ENCODE measurements at regions not wholly inside any gene's neighbourhood (a gene's known extent, or its start where the extent isn't known, plus 50 kb on each side); places are given as distances from the start of the nearest gene placed in this dataset.

- ChIA-PET CTCF (no interaction called here), POLR2A (ENCODE audit: low non-redundant PET) (no interaction called here)
- no peaks in the 10 kb centered on the region for H3K4me1 ChIP-seq (ENCODE audit: insufficient read depth, low read length, poor library complexity, severe bottlenecking)
- no peak for TF ChIP-seq CTCF (conservative IDR thresholded peaks at IDR 0.05; ENCODE audit: low read depth, low read length)
- no peak for TF ChIP-seq EZH2 (IDR thresholded peaks at IDR 0.05; ENCODE audit: borderline replicate concordance, low read depth, low read length, poor library complexity, severe bottlenecking)
- intact Hi-C loops (cut with micrococcal nuclease; ENCODE audit: unreplicated experiment) = no loop called here
- no TSS peak for BruUV-seq (replicated peaks)
- no peak for DNase-seq (ENCODE audit: low spot score)
- H3K9me3 ChIP-seq (ENCODE audit: low read depth, low read length, poor library complexity, severe bottlenecking) = no peaks in the 10 kb centered on the region
- no peaks in the 10 kb centered on the region for H3K27me3 ChIP-seq (replicated peaks; ENCODE audit: insufficient read depth, low read depth, low read length, poor library complexity)
- H3K4me3 ChIP-seq (ENCODE audit: low read depth, low read length, poor library complexity, severe bottlenecking) = no peak overlapping the region
- no peaks in the 10 kb centered on the region for H3K36me3 ChIP-seq (ENCODE audit: insufficient read depth, low read length, poor library complexity, severe bottlenecking)
- no peak overlapping the region for H3K27ac ChIP-seq (ENCODE audit: low read depth, low read length, poor library complexity, severe bottlenecking)
These were observed 332.8 kb upstream of the UBE2E3 start for GRCh38 chr2:180647621-180648020.

- DNase-seq (ENCODE audit: low spot score) = no peak
- Histone ChIP-seq H3K4me3 (ENCODE audit: low read depth, low read length, poor library complexity, severe bottlenecking) (no peak overlapping the region), H3K27ac (ENCODE audit: low read depth, low read length, poor library complexity, severe bottlenecking) (no peak overlapping the region), H3K9me3 (ENCODE audit: low read depth, low read length, poor library complexity, severe bottlenecking) (no peaks in the 10 kb centered on the region), H3K4me1 (ENCODE audit: insufficient read depth, low read length, poor library complexity, severe bottlenecking) (no peaks in the 10 kb centered on the region), H3K27me3 (replicated peaks; ENCODE audit: insufficient read depth, low read depth, low read length, poor library complexity) (no peaks in the 10 kb centered on the region), H3K36me3 (ENCODE audit: insufficient read depth, low read length, poor library complexity, severe bottlenecking) (no peaks in the 10 kb centered on the region)
- no TSS peak for BruUV-seq (replicated peaks)
- intact Hi-C loops (cut with micrococcal nuclease; ENCODE audit: unreplicated experiment) = no loop called here
- ChIA-PET CTCF (no interaction called here), POLR2A (ENCODE audit: low non-redundant PET) (no interaction called here)
- TF ChIP-seq EZH2 (IDR thresholded peaks at IDR 0.05; ENCODE audit: borderline replicate concordance, low read depth, low read length, poor library complexity, severe bottlenecking) (no peak), CTCF (conservative IDR thresholded peaks at IDR 0.05; ENCODE audit: low read depth, low read length) (no peak)
These were observed 333.2 kb upstream of the UBE2E3 start for GRCh38 chr2:180647221-180647620.

GRCh38 chr2:180646756-180647155 is 333.6 kb upstream of the UBE2E3 start:
- intact Hi-C loops (cut with micrococcal nuclease; ENCODE audit: unreplicated experiment) = no loop called here
- BruUV-seq (replicated peaks) = no TSS peak
- no peak for TF ChIP-seq EZH2 (IDR thresholded peaks at IDR 0.05; ENCODE audit: borderline replicate concordance, low read depth, low read length, poor library complexity, severe bottlenecking)
- TF ChIP-seq CTCF (conservative IDR thresholded peaks at IDR 0.05; ENCODE audit: low read depth, low read length) = no peak
- no peaks in the 10 kb centered on the region for H3K36me3 ChIP-seq (ENCODE audit: insufficient read depth, low read length, poor library complexity, severe bottlenecking)
- no peaks in the 10 kb centered on the region for H3K9me3 ChIP-seq (ENCODE audit: low read depth, low read length, poor library complexity, severe bottlenecking)
- CTCF ChIA-PET = no interaction called here
- POLR2A ChIA-PET (ENCODE audit: low non-redundant PET) = no interaction called here
- H3K27ac ChIP-seq (ENCODE audit: low read depth, low read length, poor library complexity, severe bottlenecking) = no peak overlapping the region
- no peaks in the 10 kb centered on the region for H3K4me1 ChIP-seq (ENCODE audit: insufficient read depth, low read length, poor library complexity, severe bottlenecking)
- no peaks in the 10 kb centered on the region for H3K27me3 ChIP-seq (replicated peaks; ENCODE audit: insufficient read depth, low read depth, low read length, poor library complexity)
- DNase-seq (ENCODE audit: low spot score) = no peak
- no peak overlapping the region for H3K4me3 ChIP-seq (ENCODE audit: low read depth, low read length, poor library complexity, severe bottlenecking)

Measured in A673 (cell line).